ENCODE measurements at regions not wholly inside any gene's neighbourhood (a gene's known extent, or its start where the extent isn't known, plus 50 kb on each side); places are given as distances from the start of the nearest gene placed in this dataset.

DNA sequence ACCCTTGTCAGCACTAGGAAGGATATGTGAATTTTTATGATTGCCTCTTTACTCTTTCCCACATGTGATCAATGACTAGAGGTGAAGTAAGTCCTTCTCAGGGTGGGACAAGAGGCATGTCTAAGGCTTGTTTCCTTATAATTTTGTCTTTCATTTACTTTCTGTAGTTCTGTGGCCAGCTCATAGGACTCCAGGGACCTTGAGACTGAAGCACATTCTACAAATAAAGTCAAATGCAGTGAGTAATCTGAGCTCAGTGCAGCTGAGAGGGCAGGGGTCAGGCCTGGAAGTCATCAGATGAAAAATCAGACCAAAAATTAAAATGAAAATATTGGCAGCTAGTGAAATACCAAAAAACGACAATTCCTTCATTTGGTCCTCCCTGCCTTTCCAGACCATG, 424.7 kb upstream of the THBS1 start:
- no peak overlapping the region for H3K4me3 Mint-ChIP-seq (ENCODE audit: unreplicated experiment)
- Histone ChIP-seq H3K36me3 (ENCODE audit: insufficient read depth, low read length) (no peaks in the 10 kb centered on the region), H3K4me2 (ENCODE audit: low read length) (no peak overlapping the region), H3K4me3 (ENCODE audit: insufficient read depth, low read depth, low read length) (no peak overlapping the region), H3K9ac (ENCODE audit: low read length) (no peak overlapping the region), H3K79me2 (ENCODE audit: insufficient read depth, low read length) (no peaks in the 10 kb centered on the region), H3K4me1 (ENCODE audit: insufficient read depth, low read length) (no peaks in the 10 kb centered on the region), H3K9me3 (ENCODE audit: insufficient read depth, low read depth, low read length) (no peaks in the 10 kb centered on the region), H2AFZ (ENCODE audit: low read depth, low read length) (no peak overlapping the region), H3K27ac (ENCODE audit: low read depth, low read length) (no peak overlapping the region), H3K27me3 (ENCODE audit: insufficient read depth, low read length) (no peaks in the 10 kb centered on the region), H4K20me1 (ENCODE audit: insufficient read depth, low read length) (no peaks in the 10 kb centered on the region)
- no peaks in the 10 kb centered on the region for H3K9me3 Mint-ChIP-seq (ENCODE audit: unreplicated experiment)
- FAIRE-seq (no peak), DNase-seq (ENCODE audit: low read depth) (no peak)
- no peaks in the 10 kb centered on the region for H3K36me3 Mint-ChIP-seq (ENCODE audit: low read depth, unreplicated experiment)
- TF ChIP-seq CTCF (IDR thresholded peaks at IDR 0.05; ENCODE audit: insufficient read depth, low read depth, low read length) (no peak), EZH2 (IDR thresholded peaks at IDR 0.05; ENCODE audit: insufficient read depth, low read length) (no peak)
- H3K27me3 Mint-ChIP-seq (ENCODE audit: low read depth, unreplicated experiment), result no peaks in the 10 kb centered on the region
- H3K4me1 Mint-ChIP-seq (ENCODE audit: low read depth, unreplicated experiment), result peaks cover 22% of the 10 kb centered on the region
- H3K27ac Mint-ChIP-seq (ENCODE audit: unreplicated experiment), result no peak overlapping the region

- H3K9ac ChIP-seq (ENCODE audit: low read length), result no peak overlapping the region
- no peaks in the 10 kb centered on the region for H3K27me3 Mint-ChIP-seq (ENCODE audit: low read depth, unreplicated experiment)
- H3K79me2 ChIP-seq (ENCODE audit: insufficient read depth, low read length), result no peaks in the 10 kb centered on the region
- no peaks in the 10 kb centered on the region for H4K20me1 ChIP-seq (ENCODE audit: insufficient read depth, low read length)
- no peaks in the 10 kb centered on the region for H3K4me1 ChIP-seq (ENCODE audit: insufficient read depth, low read length)
- H3K4me1 Mint-ChIP-seq (ENCODE audit: low read depth, unreplicated experiment), result peaks cover 21% of the 10 kb centered on the region
- H3K9me3 Mint-ChIP-seq (ENCODE audit: unreplicated experiment), result no peaks in the 10 kb centered on the region
- no peaks in the 10 kb centered on the region for H3K36me3 Mint-ChIP-seq (ENCODE audit: low read depth, unreplicated experiment)
- H3K36me3 ChIP-seq (ENCODE audit: insufficient read depth, low read length), result no peaks in the 10 kb centered on the region
- no peak overlapping the region for H3K27ac ChIP-seq (ENCODE audit: low read depth, low read length)
- H3K4me2 ChIP-seq (ENCODE audit: low read length), result no peak overlapping the region
- no peak for FAIRE-seq
- H3K27me3 ChIP-seq (ENCODE audit: insufficient read depth, low read length), result no peaks in the 10 kb centered on the region
- H3K27ac Mint-ChIP-seq (ENCODE audit: unreplicated experiment), result no peak overlapping the region
- TF ChIP-seq EZH2 (IDR thresholded peaks at IDR 0.05; ENCODE audit: insufficient read depth, low read length) (no peak), CTCF (IDR thresholded peaks at IDR 0.05; ENCODE audit: insufficient read depth, low read depth, low read length) (no peak)
- no peaks in the 10 kb centered on the region for H3K9me3 ChIP-seq (ENCODE audit: insufficient read depth, low read depth, low read length)
- no peak overlapping the region for H3K4me3 Mint-ChIP-seq (ENCODE audit: unreplicated experiment)
- H2AFZ ChIP-seq (ENCODE audit: low read depth, low read length), result no peak overlapping the region
- H3K4me3 ChIP-seq (ENCODE audit: insufficient read depth, low read depth, low read length), result no peak overlapping the region
- no peak for DNase-seq (ENCODE audit: low read depth)
Observed at GRCh38 chr15:39156646-39157250, 424.1 kb upstream of the THBS1 start.

GRCh38 chr15:39157882-39158281, 423.0 kb upstream of the THBS1 start:
- no peak overlapping the region for H3K4me3 ChIP-seq (ENCODE audit: insufficient read depth, low read depth, low read length)
- H4K20me1 ChIP-seq (ENCODE audit: insufficient read depth, low read length), result no peaks in the 10 kb centered on the region
- H3K27me3 Mint-ChIP-seq (ENCODE audit: low read depth, unreplicated experiment), result no peaks in the 10 kb centered on the region
- no peak for TF ChIP-seq CTCF (IDR thresholded peaks at IDR 0.05; ENCODE audit: insufficient read depth, low read depth, low read length)
- TF ChIP-seq EZH2 (IDR thresholded peaks at IDR 0.05; ENCODE audit: insufficient read depth, low read length), result no peak
- H3K9me3 ChIP-seq (ENCODE audit: insufficient read depth, low read depth, low read length), result no peaks in the 10 kb centered on the region
- no peaks in the 10 kb centered on the region for H3K9me3 Mint-ChIP-seq (ENCODE audit: unreplicated experiment)
- H3K4me1 Mint-ChIP-seq (ENCODE audit: low read depth, unreplicated experiment), result peaks cover 20% of the 10 kb centered on the region
- H3K79me2 ChIP-seq (ENCODE audit: insufficient read depth, low read length), result no peaks in the 10 kb centered on the region
- H2AFZ ChIP-seq (ENCODE audit: low read depth, low read length), result no peak overlapping the region
- no peak overlapping the region for H3K9ac ChIP-seq (ENCODE audit: low read length)
- no peaks in the 10 kb centered on the region for H3K36me3 ChIP-seq (ENCODE audit: insufficient read depth, low read length)
- DNase-seq (ENCODE audit: low read depth) (no peak), FAIRE-seq (no peak)
- no peaks in the 10 kb centered on the region for H3K4me1 ChIP-seq (ENCODE audit: insufficient read depth, low read length)
- H3K4me3 Mint-ChIP-seq (ENCODE audit: unreplicated experiment), result no peak overlapping the region
- no peaks in the 10 kb centered on the region for H3K27me3 ChIP-seq (ENCODE audit: insufficient read depth, low read length)
- no peak overlapping the region for H3K27ac Mint-ChIP-seq (ENCODE audit: unreplicated experiment)
- H3K4me2 ChIP-seq (ENCODE audit: low read length), result no peak overlapping the region
- no peaks in the 10 kb centered on the region for H3K36me3 Mint-ChIP-seq (ENCODE audit: low read depth, unreplicated experiment)
- no peak overlapping the region for H3K27ac ChIP-seq (ENCODE audit: low read depth, low read length)
